H1 (cell line): ENCODE measurements at regions not wholly inside any gene's neighbourhood (a gene's known extent, or its start where the extent isn't known, plus 50 kb on each side); places are given as distances from the start of the nearest gene placed in this dataset.

Source experiments
- CTCF ChIA-PET: fragments of 300-600 bp; sonication (Branson Sonifier 250); formaldehyde crosslinking; loops from one replicate; lab custom pipeline; 2021; ENCODE audit not compliant: partially characterized antibody; lab: Charles Lee
- POLR2A ChIA-PET: fragments of 300-600 bp; sonication (Branson Sonifier 250); formaldehyde crosslinking; loops from one replicate; lab custom pipeline; 2021; ENCODE audit warnings: inconsistent platforms; ENCODE audit not compliant: partially characterized antibody; lab: Charles Lee
- DNase-seq, 2 experiments: peaks; one replicate each; pipeline versions ENCODE4 v3.0.0 to v3.0.0-alpha.2; 2010 to 2022; ENCODE audit warnings: low spot score in 2 of 2, low read depth in 1 of 2, mixed read lengths in 1 of 2
- FAIRE-seq: peaks from 2 replicates; lab custom pipeline; 2011; peaks lifted over from hg19 to GRCh38; lab: Jason Lieb, UNC
- H2AFZ ChIP-seq: 2 replicates; pipeline ENCODE4 v1.8.1; 2012; ENCODE audit warnings: low read length, inconsistent platforms
- H2AK5ac ChIP-seq: 2 replicates; pipeline ENCODE4 v1.6.1; 2013; ENCODE audit warnings: low read depth, low read length
- H2BK120ac ChIP-seq: replicated peaks from 2 replicates; pipeline ENCODE3; 2013; ENCODE audit warnings: low read depth, low read length, inconsistent platforms
- H2BK12ac ChIP-seq: 2 replicates; pipeline ENCODE4 v1.6.1; 2013; ENCODE audit warnings: low read depth, low read length
- H2BK15ac ChIP-seq: 2 replicates; pipeline ENCODE4 v1.6.1; 2013; ENCODE audit warnings: low read length
- H2BK20ac ChIP-seq: 2 replicates; pipeline ENCODE4 v1.6.1; 2013; ENCODE audit warnings: low read length
- H2BK5ac ChIP-seq: 2 replicates; pipeline ENCODE4 v1.6.1; 2013; ENCODE audit warnings: low read depth, low read length
- H3K14ac ChIP-seq: 2 replicates; pipeline ENCODE4 v1.6.1; 2013; ENCODE audit warnings: inconsistent platforms; ENCODE audit not compliant: insufficient read length
- H3K18ac ChIP-seq: 2 replicates; pipeline ENCODE4 v1.6.1; 2013; ENCODE audit warnings: low read length; ENCODE audit errors: extremely low read depth
- H3K23ac ChIP-seq: 2 replicates; pipeline ENCODE4 v1.6.1; 2013; ENCODE audit warnings: inconsistent platforms; ENCODE audit not compliant: insufficient read length
- H3K23me2 ChIP-seq: 2 replicates; pipeline ENCODE4 v1.6.1; 2013; ENCODE audit warnings: low read depth, low read length
- H3K27ac ChIP-seq: 2 replicates; pipeline ENCODE4 v1.6.1; 2011; ENCODE audit warnings: low read depth, low read length, inconsistent platforms
- H3K27me3 ChIP-seq, 4 experiments: replicated peaks in 1 of 4; 1 replicate in 1 of 4; 2 replicates in 3 of 4; pipeline versions ENCODE4 v1.6.1 to v1.8.1; 2011 to 2013; ENCODE audit warnings: low read length in 3 of 4, mild to moderate bottlenecking in 3 of 4, inconsistent platforms in 2 of 4, mixed read lengths in 2 of 4, moderate library complexity in 1 of 4; ENCODE audit not compliant: control insufficient read depth in 3 of 4, insufficient read depth in 3 of 4; ENCODE audit errors: extremely low read depth in 1 of 4
- H3K36me3 ChIP-seq, 4 experiments: 2 replicates each; pipeline versions ENCODE4 v1.6.1 to v1.8.1; 2011 to 2013; ENCODE audit warnings: mild to moderate bottlenecking in 4 of 4, low read length in 3 of 4, moderate library complexity in 2 of 4, control low read depth in 1 of 4, inconsistent platforms in 1 of 4; ENCODE audit not compliant: insufficient read depth in 4 of 4, control insufficient read depth in 2 of 4
- H3K4ac ChIP-seq: replicated peaks from 2 replicates; pipeline ENCODE3; 2013; ENCODE audit warnings: low read length, low read depth, mixed read lengths, inconsistent platforms; ENCODE audit not compliant: insufficient read length
- H3K4me1 ChIP-seq, 4 experiments: replicated peaks in 1 of 4; 1 replicate in 1 of 4; 2 replicates in 3 of 4; pipeline versions ENCODE4 v1.6.1 to v1.8.1; 2011 to 2013; ENCODE audit warnings: low read length in 3 of 4, inconsistent platforms in 2 of 4, mixed read lengths in 1 of 4; ENCODE audit not compliant: insufficient read depth in 4 of 4, control insufficient read depth in 3 of 4
- H3K4me2 ChIP-seq, 2 experiments: 2 replicates each; pipeline versions ENCODE4 v1.6.1 to v1.8.1; 2011 to 2013; ENCODE audit warnings: low read depth in 2 of 2, low read length in 2 of 2, control low read depth in 1 of 2, inconsistent platforms in 1 of 2, mild to moderate bottlenecking in 1 of 2; ENCODE audit not compliant: insufficient read depth in 1 of 2
- H3K4me3 ChIP-seq, 4 experiments: fragments of 200-600, 300-600 bp in 1 of 4; sonication (generic), shearing (Covaris generic), sonication (Bioruptor Twin) in 1 of 4; 2 replicates each; pipeline versions ENCODE4 v1.5.1 to v1.8.1; 2011 to 2016; ENCODE audit warnings: low read length in 4 of 4, low read depth in 3 of 4, control low read depth in 2 of 4, inconsistent platforms in 2 of 4, mild to moderate bottlenecking in 2 of 4, mixed read lengths in 1 of 4, moderate library complexity in 1 of 4; ENCODE audit not compliant: insufficient read depth in 2 of 4; ENCODE audit errors: extremely low read depth in 1 of 4
- H3K56ac ChIP-seq: replicated peaks from 2 replicates; pipeline ENCODE3; 2013; ENCODE audit warnings: low read depth, mild to moderate bottlenecking, mixed read lengths, low read length, inconsistent platforms; ENCODE audit not compliant: insufficient read length
- H3K79me1 ChIP-seq: 2 replicates; pipeline ENCODE4 v1.6.1; 2013; ENCODE audit warnings: low read depth, low read length, control low read depth
- H3K79me2 ChIP-seq, 2 experiments: 2 replicates each; pipeline versions ENCODE4 v1.6.1 to v1.8.1; 2012 to 2013; ENCODE audit warnings: low read length in 2 of 2, mild to moderate bottlenecking in 2 of 2, inconsistent platforms in 1 of 2; ENCODE audit not compliant: insufficient read depth in 2 of 2, control insufficient read depth in 1 of 2
- H3K9ac ChIP-seq, 4 experiments: replicated peaks in 1 of 4; 1 replicate in 1 of 4; 2 replicates in 3 of 4; pipeline versions ENCODE4 v1.6.1 to v1.8.1; 2011 to 2013; ENCODE audit warnings: low read depth in 3 of 4, low read length in 3 of 4, control low read depth in 2 of 4, mild to moderate bottlenecking in 2 of 4, moderate library complexity in 2 of 4, inconsistent platforms in 1 of 4; ENCODE audit errors: extremely low read depth in 1 of 4
- H3K9me3 ChIP-seq, 2 experiments: 2 replicates each; pipeline versions ENCODE4 v1.6.1 to v1.8.1; 2012 to 2013; ENCODE audit warnings: mild to moderate bottlenecking in 2 of 2, moderate library complexity in 2 of 2, control low read depth in 1 of 2, inconsistent platforms in 1 of 2, low read depth in 1 of 2, low read length in 1 of 2, mixed read lengths in 1 of 2; ENCODE audit not compliant: insufficient read depth in 2 of 2
- H4K20me1 ChIP-seq, 2 experiments: replicated peaks in 1 of 2; 2 replicates each; pipeline versions ENCODE3 to v1.8.1; 2011 to 2013; ENCODE audit warnings: inconsistent platforms in 2 of 2, low read length in 2 of 2, mild to moderate bottlenecking in 1 of 2; ENCODE audit not compliant: insufficient read depth in 2 of 2, control insufficient read depth in 1 of 2
- H4K5ac ChIP-seq: 2 replicates; pipeline ENCODE4 v1.6.1; 2013; ENCODE audit warnings: low read length, low read depth, mixed read lengths, inconsistent platforms; ENCODE audit not compliant: insufficient read length
- H4K8ac ChIP-seq: 2 replicates; pipeline ENCODE4 v1.8.0; 2013; ENCODE audit warnings: mild to moderate bottlenecking, moderate library complexity, low read length, inconsistent platforms; ENCODE audit not compliant: insufficient read depth; ENCODE audit errors: extremely low read depth
- H4K91ac ChIP-seq: replicated peaks from 2 replicates; pipeline ENCODE3; 2013; ENCODE audit warnings: low read length, mixed read lengths, inconsistent platforms; ENCODE audit not compliant: insufficient read length
- CBX5 ChIP-seq: fragments of 300-800, 300-1000 bp; sonication (generic); IDR thresholded peaks from 2 replicates; pipeline ENCODE4 v1.7.1; 2016; ENCODE audit warnings: antibody characterized with exemption, low read length, low read depth
- KDM4A ChIP-seq: IDR thresholded peaks from one replicate; pipeline ENCODE4 v1.7.1; 2012; ENCODE audit warnings: low read depth, mild to moderate bottlenecking, moderate library complexity, low read length, inconsistent platforms; ENCODE audit not compliant: severe bottlenecking
- RBBP5 ChIP-seq: IDR thresholded peaks from 2 replicates; pipeline ENCODE4 v1.7.1; 2012; ENCODE audit warnings: low read depth, mild to moderate bottlenecking, inconsistent platforms, low read length, moderate library complexity, borderline replicate concordance
- TCF12 ChIP-seq: IDR thresholded peaks from 2 replicates; pipeline ENCODE4 v1.6.1; 2011; ENCODE audit warnings: low read depth, mild to moderate bottlenecking, low read length
- WGBS, 2 experiments: shearing (Covaris generic) in 1 of 2; methylation state at CpG; one replicate each; pipeline versions ENCODE4 v1.1.6 to v1.1.7; 2013 to 2015; ENCODE audit warnings: low lambda C conversion rate in 2 of 2, mixed read lengths in 2 of 2, inconsistent platforms in 1 of 2, low coverage in 1 of 2, missing lambda C conversion rate in 1 of 2; ENCODE audit not compliant: insufficient replicate concordance in 2 of 2, insufficient coverage in 1 of 2, insufficient read length in 1 of 2; ENCODE audit errors: extremely low coverage in 1 of 2, missing lambda C conversion rate in 1 of 2; 5-methylcytosine and 5-hydroxymethylcytosine counted together

GRCh38 chrX:150014525-150014924 lies 76.2 kb upstream of the EOLA2 start:
- no peak for TF ChIP-seq KDM4A
- TF ChIP-seq CBX5 = no peak
- no peak for TF ChIP-seq RBBP5
- TF ChIP-seq TCF12 = no peak
- H2AFZ ChIP-seq = no peak overlapping the region
- CTCF ChIA-PET = interaction anchor here (1.0 kb wide), 1 partner anchor 64 kb away, joined by 3 read pairs; no protein-coding TSS in a partner anchor
- H3K23ac ChIP-seq = no peak overlapping the region
- no peak overlapping the region for H2AK5ac ChIP-seq
- H2BK120ac ChIP-seq = no peak overlapping the region
- no peak overlapping the region for H3K56ac ChIP-seq
- H2BK15ac ChIP-seq = no peak overlapping the region
- H3K4me3 ChIP-seq = no peak overlapping the region
- no peak for FAIRE-seq
- no peaks in the 10 kb centered on the region for H3K4me1 ChIP-seq
- H4K5ac ChIP-seq = no peak overlapping the region
- no peak overlapping the region for H3K4ac ChIP-seq
- no peak overlapping the region for H2BK12ac ChIP-seq
- H2BK5ac ChIP-seq = no peak overlapping the region
- H3K4me2 ChIP-seq = no peak overlapping the region
- H4K20me1 ChIP-seq = no peaks in the 10 kb centered on the region
- WGBS, 2 experiments = 94% methylated on average over 1 of the region's 1 CpG; no CpG with 5 or more reads in 1 of the 2 experiments
- H3K9ac ChIP-seq = no peak overlapping the region
- H3K79me2 ChIP-seq = no peaks in the 10 kb centered on the region
- no peaks in the 10 kb centered on the region for H3K23me2 ChIP-seq
- H3K18ac ChIP-seq = no peak overlapping the region
- no peak overlapping the region for H3K27ac ChIP-seq
- no peaks in the 10 kb centered on the region for H3K9me3 ChIP-seq
- H4K91ac ChIP-seq = no peak overlapping the region
- POLR2A ChIA-PET = no interaction called here
- no peaks in the 10 kb centered on the region for H3K79me1 ChIP-seq
- H3K14ac ChIP-seq = no peak overlapping the region
- H4K8ac ChIP-seq = no peak overlapping the region
- H3K27me3 ChIP-seq = no peaks in the 10 kb centered on the region
- DNase-seq = no peak
- H2BK20ac ChIP-seq = no peak overlapping the region
- no peaks in the 10 kb centered on the region for H3K36me3 ChIP-seq
